GM15510 (cell line): ENCODE measurements at regions not wholly inside any gene's neighbourhood (a gene's known extent, or its start where the extent isn't known, plus 50 kb on each side); places are given as distances from the start of the nearest gene placed in this dataset.

Experiments
- POLR2A ChIP-seq: IDR thresholded peaks from 3 replicates; pipeline ENCODE4 v1.6.1; 2011; ENCODE audit warnings: borderline replicate concordance; ENCODE audit not compliant: insufficient read length; ENCODE audit errors: extremely low read depth

DNA sequence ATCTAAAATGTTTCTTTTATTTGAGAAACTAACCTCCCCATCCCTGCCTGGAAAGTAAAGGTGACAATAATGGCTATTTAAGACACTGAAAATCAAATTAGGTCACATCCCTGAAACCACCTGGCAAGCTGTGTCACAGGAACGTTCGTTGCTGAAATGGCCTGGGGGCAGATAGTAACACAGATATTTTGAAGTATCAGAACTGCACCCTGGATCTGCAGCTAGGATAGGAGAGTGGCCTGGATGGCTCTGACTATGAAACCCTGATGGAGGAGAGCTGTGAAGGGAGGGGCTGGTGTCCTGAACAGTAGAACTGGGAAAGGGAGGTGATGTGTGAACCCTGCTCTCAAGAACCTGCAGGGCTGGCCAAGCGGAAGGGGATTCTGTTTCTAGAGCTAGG lies 648.3 kb upstream of the CFAP20DC start:
- TF ChIP-seq POLR2A = no peak

DNA sequence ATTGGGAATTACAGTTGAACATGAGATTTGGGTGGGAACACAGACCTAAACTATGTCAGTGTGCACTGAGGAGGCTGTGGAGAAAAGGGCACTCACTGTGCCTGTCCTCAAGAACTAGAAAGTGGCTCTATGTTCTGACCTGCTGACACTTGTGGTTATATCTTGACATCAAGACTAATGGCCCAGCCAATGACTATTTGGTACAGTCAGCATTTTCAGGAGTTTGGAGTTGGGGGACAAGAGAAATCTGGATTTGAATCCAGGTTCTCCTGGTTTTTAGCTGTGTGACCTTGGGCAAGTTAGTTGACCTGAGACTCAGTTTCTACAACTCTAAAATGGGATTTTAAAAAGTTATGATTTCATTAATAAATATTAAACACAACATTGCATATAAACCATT lies 647.0 kb upstream of the CFAP20DC start:
- no peak for TF ChIP-seq POLR2A

DNA sequence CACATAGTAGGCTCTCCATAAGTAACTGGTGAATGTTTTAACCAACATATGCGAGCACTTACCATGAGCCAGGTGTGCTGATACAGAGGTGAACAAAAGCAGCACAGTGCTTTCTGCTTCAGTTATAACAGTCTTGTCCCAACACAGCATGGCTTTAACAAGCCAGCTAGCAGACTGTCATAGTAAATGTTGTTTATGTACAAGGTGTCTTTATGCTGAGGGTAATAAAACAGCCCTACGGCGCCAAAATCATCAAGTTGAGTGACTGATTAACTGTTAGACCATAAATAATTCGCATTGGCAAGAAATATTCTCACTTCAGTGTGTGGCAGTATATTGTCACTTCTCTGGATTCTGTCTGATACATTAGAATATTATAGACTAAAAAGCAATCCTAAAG lies 646.0 kb upstream of the CFAP20DC start:
- no peak for TF ChIP-seq POLR2A

GRCh38 chr3:59692117-59692516 lies 642.3 kb upstream of the CFAP20DC start:
- no peak for TF ChIP-seq POLR2A

DNA sequence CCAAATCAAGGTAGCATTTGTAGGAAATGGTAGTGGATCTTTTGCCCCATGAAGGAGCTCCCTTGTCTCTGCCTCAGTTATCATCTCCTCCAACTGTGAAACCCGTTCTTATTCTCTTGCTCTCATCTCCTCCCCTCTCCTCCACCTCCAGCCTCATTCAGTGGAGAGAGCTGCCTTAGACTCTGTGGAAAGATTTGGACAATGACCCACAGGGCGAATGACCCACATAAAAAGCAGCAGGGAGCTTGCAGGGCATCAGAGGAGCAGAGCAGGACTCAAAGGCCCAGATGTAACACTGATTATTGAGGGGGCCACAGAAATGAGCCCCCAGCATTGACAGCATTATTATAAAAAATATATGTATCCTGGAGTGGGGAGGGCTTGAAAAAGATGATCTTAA lies 641.1 kb upstream of the CFAP20DC start:
- TF ChIP-seq POLR2A = no peak

DNA sequence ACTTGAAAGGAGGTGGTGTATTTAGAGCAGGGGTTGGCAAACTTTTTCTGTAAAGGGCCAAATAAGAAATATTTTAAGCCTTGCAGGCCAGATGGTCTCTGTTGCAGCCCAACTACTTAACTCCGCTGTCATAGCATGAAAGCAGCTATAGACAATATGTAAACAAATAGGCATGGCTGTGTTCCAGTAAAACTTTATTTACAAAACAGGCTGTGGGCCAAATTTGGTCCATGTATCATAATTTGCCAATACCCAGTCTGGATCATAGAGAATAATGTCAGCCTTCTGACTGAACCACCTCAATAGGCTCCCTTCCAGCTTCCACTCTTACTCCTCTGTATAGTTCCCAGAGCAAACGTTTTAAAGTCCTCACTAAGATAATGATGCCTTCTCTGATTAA lies 638.8 kb upstream of the CFAP20DC start:
- no peak for TF ChIP-seq POLR2A

DNA sequence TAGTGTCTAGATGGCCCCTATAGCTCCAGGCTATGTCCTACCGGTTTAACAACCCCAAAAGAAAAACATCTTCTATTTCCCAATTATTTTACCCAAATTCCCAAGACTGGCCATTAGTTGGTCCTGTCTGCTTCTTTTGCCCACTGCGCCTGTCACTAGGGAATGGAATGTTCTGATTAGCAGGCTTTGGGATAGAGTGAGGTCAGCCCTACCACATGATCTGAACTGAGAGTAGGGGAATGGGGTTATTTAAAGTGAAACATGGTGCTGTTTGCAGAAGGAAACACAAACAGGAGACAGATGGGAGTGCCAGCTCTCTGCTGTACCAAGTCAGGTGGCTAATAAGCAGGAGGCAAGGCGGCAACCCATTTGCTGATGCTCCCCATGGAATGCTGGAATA lies 635.6 kb upstream of the CFAP20DC start:
- no peak for TF ChIP-seq POLR2A

GRCh38 chr3:59684766-59685165 lies 634.9 kb upstream of the CFAP20DC start:
- no peak for TF ChIP-seq POLR2A

DNA sequence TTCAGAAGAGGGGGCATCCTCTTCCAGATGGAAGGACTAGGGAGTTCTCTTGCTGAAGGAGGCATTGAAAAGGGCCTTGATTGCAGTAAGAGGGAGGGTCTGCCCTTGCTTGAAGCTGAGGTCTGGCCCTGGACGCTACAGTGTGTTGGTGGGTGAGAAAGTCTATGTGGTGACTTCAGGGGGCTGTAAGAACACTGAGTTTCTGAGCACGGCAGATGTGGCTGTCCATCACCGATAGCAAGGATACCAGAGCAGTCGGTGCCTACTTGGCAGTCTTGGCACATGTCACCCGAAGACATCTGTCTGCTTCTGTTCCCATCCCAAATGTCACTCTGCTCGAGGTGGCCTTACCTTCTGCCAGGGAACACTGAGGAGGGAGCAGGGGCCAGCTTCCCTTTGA lies 631.1 kb upstream of the CFAP20DC start:
- TF ChIP-seq POLR2A = no peak

DNA sequence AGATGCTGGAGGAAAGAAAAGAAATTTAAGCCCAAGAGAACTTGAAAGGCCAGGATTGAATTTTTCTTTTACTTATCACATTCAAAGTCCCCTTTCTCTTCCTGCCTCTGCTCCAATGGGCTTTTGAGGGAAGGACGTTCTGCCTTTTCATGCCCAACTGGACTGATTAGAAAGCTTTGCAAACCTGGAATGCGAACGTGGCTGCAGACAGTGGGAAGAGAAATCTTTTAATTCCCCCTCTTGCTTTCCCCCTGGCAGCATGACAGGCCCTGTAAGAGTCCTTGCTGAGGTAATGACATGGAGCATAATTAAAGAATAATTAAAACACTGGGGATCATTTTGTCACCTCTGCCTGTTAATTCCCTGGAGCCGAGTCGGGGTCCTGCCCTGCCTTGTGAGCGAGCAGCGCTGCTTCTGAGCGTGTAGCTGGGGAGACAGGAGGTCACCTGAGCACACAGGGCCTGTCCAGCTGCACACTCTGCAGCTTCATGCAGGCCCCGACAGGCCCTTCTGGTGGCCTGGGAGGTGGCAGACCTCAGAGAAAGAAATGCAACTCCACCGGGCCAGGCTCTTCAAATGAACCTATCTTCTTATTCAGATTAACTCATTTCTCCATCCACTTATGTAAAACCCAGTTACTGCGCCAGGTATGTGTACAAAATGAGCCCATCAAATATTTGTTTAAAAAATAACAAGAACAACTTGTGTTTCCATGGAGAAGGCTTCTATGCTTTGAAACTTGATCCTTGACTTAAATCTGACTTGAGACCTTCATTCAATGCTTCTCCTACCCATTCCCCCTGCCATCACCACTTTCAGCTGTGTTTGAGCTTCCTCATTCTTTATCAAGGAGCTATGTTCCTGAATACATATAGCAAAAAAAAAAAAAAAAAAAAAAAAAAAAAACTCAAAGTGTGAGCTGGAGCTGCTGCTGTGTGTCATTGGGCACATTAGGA lies 628.2 kb upstream of the CFAP20DC start:
- TF ChIP-seq POLR2A = no peak

- TF ChIP-seq POLR2A = no peak
Measured at GRCh38 chr3:59675495-59675894, 625.7 kb upstream of the CFAP20DC start.

DNA sequence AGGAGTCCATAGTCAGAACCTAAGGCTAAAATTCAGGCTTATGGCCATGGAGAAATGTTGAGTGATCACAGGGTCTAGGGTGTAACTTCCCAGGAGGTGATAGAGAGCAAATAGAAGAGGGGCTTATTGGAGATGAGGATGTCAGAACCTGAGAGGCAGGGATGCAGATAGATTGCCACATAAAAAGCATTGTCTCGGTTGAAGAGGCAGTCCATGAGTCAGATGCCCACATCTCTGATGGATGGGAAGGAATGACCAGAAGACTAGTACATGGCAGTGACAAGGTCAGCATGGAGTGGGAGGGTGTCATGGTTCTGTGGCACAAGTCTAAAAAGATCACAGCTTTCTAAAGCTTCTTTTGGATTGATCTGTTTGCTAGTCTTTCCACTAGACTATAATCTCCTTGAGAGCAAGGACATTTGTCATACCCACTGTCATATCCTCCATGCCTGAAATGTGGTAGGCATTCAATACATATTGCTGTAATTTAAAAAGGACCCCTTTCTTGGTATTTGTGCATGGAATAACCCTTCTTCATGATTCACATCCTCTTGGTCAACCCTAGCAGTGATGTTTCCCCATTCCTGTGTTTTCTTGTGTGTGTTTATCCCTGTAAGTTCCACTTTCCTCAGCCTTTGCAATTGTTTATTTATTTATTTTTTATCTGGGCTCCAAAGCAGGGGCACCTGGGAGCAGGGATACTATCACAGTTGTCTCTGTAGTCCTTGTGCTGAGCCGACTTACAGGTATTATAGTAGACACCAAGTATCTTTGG lies 613.4 kb upstream of the CFAP20DC start:
- TF ChIP-seq POLR2A = no peak

GRCh38 chr3:59660852-59661625 lies 611.2 kb upstream of the CFAP20DC start:
- TF ChIP-seq POLR2A = no peak

DNA sequence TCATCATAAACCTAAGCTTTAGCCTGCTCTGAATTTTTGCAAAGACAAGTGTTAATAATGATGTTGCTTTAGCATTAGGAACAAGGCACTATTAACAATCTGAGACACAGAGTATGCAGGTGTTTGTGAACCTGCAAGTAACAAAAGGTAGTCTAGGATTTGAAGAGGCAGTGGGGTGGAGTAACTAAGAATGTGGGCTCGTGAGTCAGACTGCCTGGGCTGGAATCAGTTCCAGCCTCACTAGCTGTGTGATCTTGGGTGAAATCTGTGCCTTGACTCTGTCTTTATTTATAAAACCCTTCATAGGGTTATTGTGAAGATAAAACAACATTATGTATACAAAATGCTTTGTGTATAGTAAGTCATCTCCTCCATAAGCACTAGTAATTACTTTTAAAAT lies 610.6 kb upstream of the CFAP20DC start:
- no peak for TF ChIP-seq POLR2A

- no peak for TF ChIP-seq POLR2A
Measured at GRCh38 chr3:59659755-59660154, 609.9 kb upstream of the CFAP20DC start.
